ENCODE measurements at regions not wholly inside any gene's neighbourhood (a gene's known extent, or its start where the extent isn't known, plus 50 kb on each side); places are given as distances from the start of the nearest gene placed in this dataset.

GRCh38 chr15:36039996-36040572, 494.1 kb upstream of the DPH6 start:
- TF ChIP-seq, protein P1, sequence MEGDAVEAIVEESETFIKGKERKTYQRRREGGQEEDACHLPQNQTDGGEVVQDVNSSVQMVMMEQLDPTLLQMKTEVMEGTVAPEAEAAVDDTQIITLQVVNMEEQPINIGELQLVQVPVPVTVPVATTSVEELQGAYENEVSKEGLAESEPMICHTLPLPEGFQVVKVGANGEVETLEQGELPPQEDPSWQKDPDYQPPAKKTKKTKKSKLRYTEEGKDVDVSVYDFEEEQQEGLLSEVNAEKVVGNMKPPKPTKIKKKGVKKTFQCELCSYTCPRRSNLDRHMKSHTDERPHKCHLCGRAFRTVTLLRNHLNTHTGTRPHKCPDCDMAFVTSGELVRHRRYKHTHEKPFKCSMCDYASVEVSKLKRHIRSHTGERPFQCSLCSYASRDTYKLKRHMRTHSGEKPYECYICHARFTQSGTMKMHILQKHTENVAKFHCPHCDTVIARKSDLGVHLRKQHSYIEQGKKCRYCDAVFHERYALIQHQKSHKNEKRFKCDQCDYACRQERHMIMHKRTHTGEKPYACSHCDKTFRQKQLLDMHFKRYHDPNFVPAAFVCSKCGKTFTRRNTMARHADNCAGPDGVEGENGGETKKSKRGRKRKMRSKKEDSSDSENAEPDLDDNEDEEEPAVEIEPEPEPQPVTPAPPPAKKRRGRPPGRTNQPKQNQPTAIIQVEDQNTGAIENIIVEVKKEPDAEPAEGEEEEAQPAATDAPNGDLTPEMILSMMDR (IDR thresholded peaks at IDR 0.05; ENCODE audit: borderline replicate concordance, extremely low read depth, low read length, poor library complexity, severe bottlenecking): no peak
- no peak for TF ChIP-seq EZH2 (IDR thresholded peaks at IDR 0.05; ENCODE audit: borderline replicate concordance, low read depth, low read length, severe bottlenecking)

Data from DND-41 (cell line).